OCI-LY7 (cell line): ENCODE measurements at regions not wholly inside any gene's neighbourhood (a gene's known extent, or its start where the extent isn't known, plus 50 kb on each side); places are given as distances from the start of the nearest gene placed in this dataset.
A peak's percentile ranks its signal among the peaks of the same experiment; 100 is the strongest.

Experiments used
- EZH2phosphoT487 ChIP-seq: fragments of 200-600 bp; sonication (generic); IDR thresholded peaks from 2 replicates; pipeline ENCODE4 v1.6.1; 2018; ENCODE audit warnings: low read depth, borderline replicate concordance, mild to moderate bottlenecking, mixed run types, antibody characterized with exemption, low read length, moderate library complexity, mixed read lengths
- TF ChIP-seq, protein P1 (sequence below): fragments of 200-600 bp; sonication (generic); conservative IDR thresholded peaks from 2 replicates; pipeline ENCODE4 v1.5.1; 2014; ENCODE audit warnings: mild to moderate bottlenecking, antibody characterized with exemption, low read length, moderate library complexity, mixed read lengths

GRCh38 chr14:51369814-51370213 lies 129.8 kb downstream of the TMX1 start:
- TF ChIP-seq EZH2phosphoT487 = no peak
- TF ChIP-seq, protein P1, sequence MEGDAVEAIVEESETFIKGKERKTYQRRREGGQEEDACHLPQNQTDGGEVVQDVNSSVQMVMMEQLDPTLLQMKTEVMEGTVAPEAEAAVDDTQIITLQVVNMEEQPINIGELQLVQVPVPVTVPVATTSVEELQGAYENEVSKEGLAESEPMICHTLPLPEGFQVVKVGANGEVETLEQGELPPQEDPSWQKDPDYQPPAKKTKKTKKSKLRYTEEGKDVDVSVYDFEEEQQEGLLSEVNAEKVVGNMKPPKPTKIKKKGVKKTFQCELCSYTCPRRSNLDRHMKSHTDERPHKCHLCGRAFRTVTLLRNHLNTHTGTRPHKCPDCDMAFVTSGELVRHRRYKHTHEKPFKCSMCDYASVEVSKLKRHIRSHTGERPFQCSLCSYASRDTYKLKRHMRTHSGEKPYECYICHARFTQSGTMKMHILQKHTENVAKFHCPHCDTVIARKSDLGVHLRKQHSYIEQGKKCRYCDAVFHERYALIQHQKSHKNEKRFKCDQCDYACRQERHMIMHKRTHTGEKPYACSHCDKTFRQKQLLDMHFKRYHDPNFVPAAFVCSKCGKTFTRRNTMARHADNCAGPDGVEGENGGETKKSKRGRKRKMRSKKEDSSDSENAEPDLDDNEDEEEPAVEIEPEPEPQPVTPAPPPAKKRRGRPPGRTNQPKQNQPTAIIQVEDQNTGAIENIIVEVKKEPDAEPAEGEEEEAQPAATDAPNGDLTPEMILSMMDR = peak; percentile 76
